ENCODE measurements at regions not wholly inside any gene's neighbourhood (a gene's known extent, or its start where the extent isn't known, plus 50 kb on each side); places are given as distances from the start of the nearest gene placed in this dataset.
"Not testable (repeated sequence)": the region's sequence is repeated elsewhere in the genome, so short reads cannot be mapped to it uniquely, and the experiment has no call there.

- TF ChIP-seq EZH2phosphoT487 (conservative IDR thresholded peaks at IDR 0.05; ENCODE audit: low read length): no peak
- H3K4me2 ChIP-seq (ENCODE audit: low read depth, low read length, poor library complexity, severe bottlenecking): no peak overlapping the region
- H4K20me1 ChIP-seq (ENCODE audit: low read depth, low read length): no peaks in the 10 kb centered on the region
- H3K27me3 ChIP-seq (ENCODE audit: low read length): no peaks in the 10 kb centered on the region
- H3K27ac ChIP-seq (ENCODE audit: low read depth, low read length): no peak overlapping the region
- H3K79me2 ChIP-seq (ENCODE audit: insufficient read depth, low read length): no peaks in the 10 kb centered on the region
- no peaks in the 10 kb centered on the region for H3K9me2 ChIP-seq (replicated peaks; ENCODE audit: insufficient read depth, low read length)
- H3F3A ChIP-seq (ENCODE audit: insufficient read depth): no peaks in the 10 kb centered on the region
- no peak overlapping the region for H2AFZ ChIP-seq (ENCODE audit: low read depth, low read length, severe bottlenecking)
- no peak overlapping the region for H3K4me3 ChIP-seq (ENCODE audit: insufficient read depth, low read length, poor library complexity, severe bottlenecking)
- no peak overlapping the region for H3K9ac ChIP-seq (ENCODE audit: low read length)
- no peaks in the 10 kb centered on the region for H3K36me3 ChIP-seq (ENCODE audit: low read length)
- no peaks in the 10 kb centered on the region for H3K9me3 ChIP-seq (ENCODE audit: insufficient read depth, low read length)
Measured at GRCh38 chr12:34264110-34264509, 241.8 kb downstream of the ALG10 start.

- H3K36me3 ChIP-seq (ENCODE audit: low read length); H3K27ac ChIP-seq (ENCODE audit: low read depth, low read length); H3F3A ChIP-seq (ENCODE audit: insufficient read depth); H3K9me3 ChIP-seq (ENCODE audit: insufficient read depth, low read length); H3K4me3 ChIP-seq (ENCODE audit: insufficient read depth, low read length, poor library complexity, severe bottlenecking); H3K4me2 ChIP-seq (ENCODE audit: low read depth, low read length, poor library complexity, severe bottlenecking); H3K79me2 ChIP-seq (ENCODE audit: insufficient read depth, low read length); H4K20me1 ChIP-seq (ENCODE audit: low read depth, low read length); H3K27me3 ChIP-seq (ENCODE audit: low read length); H2AFZ ChIP-seq (ENCODE audit: low read depth, low read length, severe bottlenecking); H3K9me2 ChIP-seq (replicated peaks; ENCODE audit: insufficient read depth, low read length); H3K9ac ChIP-seq (ENCODE audit: low read length): not testable (repeated sequence)
Measured at GRCh38 chr12:34273703-34274102, 251.4 kb downstream of the ALG10 start.

GRCh38 chr12:34275129-34275528 lies 252.8 kb downstream of the ALG10 start:
- H3K9me3 ChIP-seq (ENCODE audit: insufficient read depth, low read length): no peaks in the 10 kb centered on the region
- H3K9ac ChIP-seq (ENCODE audit: low read length): no peak overlapping the region
- no peak overlapping the region for H2AFZ ChIP-seq (ENCODE audit: low read depth, low read length, severe bottlenecking)
- no peaks in the 10 kb centered on the region for H3K36me3 ChIP-seq (ENCODE audit: low read length)
- H4K20me1 ChIP-seq (ENCODE audit: low read depth, low read length): no peaks in the 10 kb centered on the region
- no peak overlapping the region for H3K4me2 ChIP-seq (ENCODE audit: low read depth, low read length, poor library complexity, severe bottlenecking)
- TF ChIP-seq CTCF (IDR thresholded peaks at IDR 0.05; ENCODE audit: insufficient read depth, low read length, poor library complexity, severe bottlenecking) (no peak), EZH2phosphoT487 (conservative IDR thresholded peaks at IDR 0.05; ENCODE audit: low read length) (no peak)
- H3K4me3 ChIP-seq (ENCODE audit: insufficient read depth, low read length, poor library complexity, severe bottlenecking): no peak overlapping the region
- H3K27me3 ChIP-seq (ENCODE audit: low read length): no peaks in the 10 kb centered on the region
- H3K9me2 ChIP-seq (replicated peaks; ENCODE audit: insufficient read depth, low read length): no peaks in the 10 kb centered on the region
- H3K27ac ChIP-seq (ENCODE audit: low read depth, low read length): no peak overlapping the region
- H3F3A ChIP-seq (ENCODE audit: insufficient read depth): no peaks in the 10 kb centered on the region
- H3K79me2 ChIP-seq (ENCODE audit: insufficient read depth, low read length): no peaks in the 10 kb centered on the region

GRCh38 chr12:34286483-34286882 lies 264.2 kb downstream of the ALG10 start:
- Histone ChIP-seq H3K9me2 (replicated peaks; ENCODE audit: insufficient read depth, low read length) (no peaks in the 10 kb centered on the region), H3K36me3 (ENCODE audit: low read length) (no peaks in the 10 kb centered on the region), H3K27me3 (ENCODE audit: low read length) (no peaks in the 10 kb centered on the region), H3K9ac (ENCODE audit: low read length) (no peak overlapping the region), H3K79me2 (ENCODE audit: insufficient read depth, low read length) (no peaks in the 10 kb centered on the region), H3K4me2 (ENCODE audit: low read depth, low read length, poor library complexity, severe bottlenecking) (no peak overlapping the region), H3K4me3 (ENCODE audit: insufficient read depth, low read length, poor library complexity, severe bottlenecking) (no peak overlapping the region), H3K9me3 (ENCODE audit: insufficient read depth, low read length) (no peaks in the 10 kb centered on the region), H4K20me1 (ENCODE audit: low read depth, low read length) (no peaks in the 10 kb centered on the region), H2AFZ (ENCODE audit: low read depth, low read length, severe bottlenecking) (no peak overlapping the region), H3K27ac (ENCODE audit: low read depth, low read length) (no peak overlapping the region), H3F3A (ENCODE audit: insufficient read depth) (no peaks in the 10 kb centered on the region)
- TF ChIP-seq CTCF (IDR thresholded peaks at IDR 0.05; ENCODE audit: insufficient read depth, low read length, poor library complexity, severe bottlenecking) (no peak), EZH2phosphoT487 (conservative IDR thresholded peaks at IDR 0.05; ENCODE audit: low read length) (no peak)
